Hepatocyte (in vitro differentiated cells): ENCODE measurements at regions not wholly inside any gene's neighbourhood (a gene's known extent, or its start where the extent isn't known, plus 50 kb on each side); places are given as distances from the start of the nearest gene placed in this dataset.

Experiments used
- DNase-seq: peaks from one replicate; pipeline ENCODE4 v3.0.0-alpha.2; 2016; ENCODE audit warnings: low spot score
- H2AFZ ChIP-seq: fragments of 200-600 bp; sonication (generic); 2 replicates; pipeline ENCODE4 v1.6.0; 2016; ENCODE audit warnings: antibody characterized with exemption, mild to moderate bottlenecking
- H3K27ac ChIP-seq: fragments of 200-600 bp; sonication (generic); 2 replicates; pipeline ENCODE4 v1.5.1; 2016; ENCODE audit warnings: mild to moderate bottlenecking
- H3K27me3 ChIP-seq: fragments of 200-600 bp; sonication (generic); 2 replicates; pipeline ENCODE4 v1.6.1; 2016
- H3K36me3 ChIP-seq: fragments of 200-600 bp; sonication (generic); replicated peaks from 2 replicates; pipeline ENCODE4 v1.5.1; 2016; ENCODE audit warnings: low read depth; ENCODE audit not compliant: insufficient read depth
- H3K4me1 ChIP-seq: fragments of 200-600 bp; sonication (generic); 2 replicates; pipeline ENCODE4 v1.5.1; 2016; ENCODE audit warnings: mild to moderate bottlenecking, moderate library complexity; ENCODE audit not compliant: insufficient read depth
- H3K4me2 ChIP-seq: fragments of 200-600 bp; sonication (generic); 2 replicates; pipeline ENCODE4 v1.6.0; 2016
- H3K4me3 ChIP-seq: fragments of 200-600 bp; sonication (generic); 2 replicates; pipeline ENCODE4 v1.5.1; 2016; ENCODE audit warnings: mild to moderate bottlenecking
- H3K79me2 ChIP-seq: fragments of 200-600 bp; sonication (generic); 2 replicates; pipeline ENCODE4 v1.6.0; 2017; ENCODE audit warnings: mild to moderate bottlenecking
- H3K9me2 ChIP-seq: fragments of 200-600 bp; sonication (generic); replicated peaks from 2 replicates; pipeline ENCODE4 v1.6.0; 2017; ENCODE audit warnings: mild to moderate bottlenecking; ENCODE audit not compliant: insufficient read depth
- H3K9me3 ChIP-seq: fragments of 200-600 bp; sonication (generic); 2 replicates; pipeline ENCODE4 v1.5.1; 2016; ENCODE audit warnings: low read depth, mild to moderate bottlenecking
- H4K20me1 ChIP-seq: fragments of 200-600 bp; sonication (generic); 2 replicates; pipeline ENCODE4 v1.6.0; 2016; ENCODE audit warnings: mild to moderate bottlenecking; ENCODE audit not compliant: insufficient read depth, poor library complexity, severe bottlenecking
- CTCF ChIP-seq: fragments of 200-600 bp; sonication (generic); IDR thresholded peaks from 2 replicates; pipeline ENCODE4 v1.5.1; 2016; ENCODE audit warnings: antibody characterized with exemption, mild to moderate bottlenecking; ENCODE audit not compliant: poor library complexity
- EZH2 ChIP-seq: fragments of 200-600 bp; sonication (generic); IDR thresholded peaks from 2 replicates; pipeline ENCODE4 v1.6.1; 2016; ENCODE audit warnings: antibody characterized with exemption, mild to moderate bottlenecking, borderline replicate concordance
- EZH2phosphoT487 ChIP-seq: fragments of 200-600 bp; sonication (generic); IDR thresholded peaks from one replicate; pipeline ENCODE4 v1.6.1; 2018; ENCODE audit warnings: antibody characterized with exemption, mild to moderate bottlenecking, low read depth, moderate library complexity; ENCODE audit not compliant: unreplicated experiment, severe bottlenecking
- WGBS: methylation state at CpG from one replicate; pipeline ENCODE4 v1.1.6; 2016; ENCODE audit warnings: low lambda C conversion rate; ENCODE audit errors: missing lambda C conversion rate; 5-methylcytosine and 5-hydroxymethylcytosine counted together

- Histone ChIP-seq H3K4me1 (no peaks in the 10 kb centered on the region), H3K4me3 (no peak overlapping the region), H3K9me3 (no peaks in the 10 kb centered on the region), H4K20me1 (no peaks in the 10 kb centered on the region), H3K4me2 (no peak overlapping the region), H3K79me2 (no peaks in the 10 kb centered on the region), H3K27ac (no peak overlapping the region), H3K9me2 (no peaks in the 10 kb centered on the region), H3K36me3 (no peaks in the 10 kb centered on the region), H3K27me3 (peaks cover 2% of the 10 kb centered on the region), H2AFZ (no peak overlapping the region)
- DNase-seq = no peak
- TF ChIP-seq CTCF (no peak), EZH2 (no peak), EZH2phosphoT487 (no peak)
- 64% methylated on average over 12 of the region's 12 CpGs for WGBS
These were observed 109.2 kb upstream of the RALGAPA2 start for GRCh38 chr20:20821484-20822260.

- no peaks in the 10 kb centered on the region for H4K20me1 ChIP-seq
- 65% methylated on average over 9 of the region's 9 CpGs for WGBS
- no peak overlapping the region for H3K4me3 ChIP-seq
- DNase-seq = no peak
- no peak overlapping the region for H2AFZ ChIP-seq
- no peaks in the 10 kb centered on the region for H3K9me3 ChIP-seq
- H3K27ac ChIP-seq = no peak overlapping the region
- no peaks in the 10 kb centered on the region for H3K79me2 ChIP-seq
- no peaks in the 10 kb centered on the region for H3K36me3 ChIP-seq
- TF ChIP-seq EZH2phosphoT487 (no peak), CTCF (no peak), EZH2 (no peak)
- no peaks in the 10 kb centered on the region for H3K4me1 ChIP-seq
- no peaks in the 10 kb centered on the region for H3K9me2 ChIP-seq
- H3K4me2 ChIP-seq = no peak overlapping the region
- no peaks in the 10 kb centered on the region for H3K27me3 ChIP-seq
These were observed 108.5 kb upstream of the RALGAPA2 start for GRCh38 chr20:20820785-20821483.

- H3K9me2 ChIP-seq = no peaks in the 10 kb centered on the region
- H4K20me1 ChIP-seq = no peaks in the 10 kb centered on the region
- no peaks in the 10 kb centered on the region for H3K27me3 ChIP-seq
- H3K27ac ChIP-seq = no peak overlapping the region
- no peak overlapping the region for H3K4me2 ChIP-seq
- no peaks in the 10 kb centered on the region for H3K36me3 ChIP-seq
- 66% methylated on average over 10 of the region's 10 CpGs for WGBS
- H3K9me3 ChIP-seq = no peaks in the 10 kb centered on the region
- DNase-seq = no peak
- TF ChIP-seq CTCF (peak; percentile 31), EZH2 (no peak)
- H3K4me1 ChIP-seq = no peaks in the 10 kb centered on the region
- H3K4me3 ChIP-seq = no peak overlapping the region
- no peaks in the 10 kb centered on the region for H3K79me2 ChIP-seq
- no peak overlapping the region for H2AFZ ChIP-seq
These were observed 107.7 kb upstream of the RALGAPA2 start for GRCh38 chr20:20820104-20820503.
